Left ventricle myocardium inferior (tissue), 1 donor: ENCODE measurements at regions not wholly inside any gene's neighbourhood (a gene's known extent, or its start where the extent isn't known, plus 50 kb on each side); places are given as distances from the start of the nearest gene placed in this dataset.

Source experiments
- DNase-seq: peaks from one replicate; pipeline ENCODE4 v3.0.0-alpha.2; 2020
- H3K27ac ChIP-seq: fragments of 200-600 bp; replicated peaks from 2 replicates; pipeline ENCODE4 v1.8.0; 2021
- H3K27me3 ChIP-seq: fragments of 200-600 bp; 2 replicates; pipeline ENCODE4 v1.8.0; 2021; ENCODE audit warnings: low read depth
- H3K36me3 ChIP-seq: fragments of 200-600 bp; 2 replicates; pipeline ENCODE4 v1.8.0; 2021
- H3K4me1 ChIP-seq: fragments of 200-600 bp; 2 replicates; pipeline ENCODE4 v1.8.0; 2021
- H3K4me3 ChIP-seq: fragments of 200-600 bp; 2 replicates; pipeline ENCODE4 v1.8.0; 2021; ENCODE audit warnings: mild to moderate bottlenecking, moderate library complexity
- H3K9me3 ChIP-seq: fragments of 200-600 bp; replicated peaks from 2 replicates; pipeline ENCODE4 v1.8.0; 2021
- CTCF ChIP-seq: fragments of 200-600 bp; IDR thresholded peaks from 2 replicates; pipeline ENCODE4 v1.8.0; 2021; ENCODE audit warnings: antibody characterized with exemption, mild to moderate bottlenecking, borderline replicate concordance
- intact Hi-C: fragments of 100-400 bp; cut with micrococcal nuclease; formaldehyde crosslinking; loops from one replicate; pipeline ENCODE4 v1.11.0; 2022
- donor health status: DM: no; HTN: yes; CAD: no; lungs with severe emphysema.

DNA sequence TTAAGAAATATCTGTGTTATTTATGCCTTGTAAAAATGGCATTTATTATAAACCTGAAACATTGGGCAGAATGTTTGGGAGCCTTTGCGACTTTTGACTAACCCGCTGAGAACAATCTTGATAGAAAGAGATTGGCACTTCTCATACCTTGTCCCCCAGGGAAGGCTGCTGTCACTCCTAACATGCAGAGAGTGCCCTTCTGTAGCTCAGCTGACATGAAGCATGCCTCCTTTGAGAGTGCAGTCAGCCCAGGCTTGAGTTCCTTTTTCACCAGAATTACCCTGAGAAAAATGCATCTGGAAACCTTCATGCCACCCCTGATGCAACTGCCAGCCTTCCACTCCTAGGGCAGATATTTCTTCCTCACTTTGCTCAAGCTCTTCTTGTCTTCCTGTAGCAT, 569.2 kb upstream of the ARPP21 start:
- Histone ChIP-seq H3K9me3 (no peaks in the 10 kb centered on the region), H3K4me3 (no peak overlapping the region), H3K36me3 (no peaks in the 10 kb centered on the region), H3K27ac (no peak overlapping the region), H3K27me3 (no peaks in the 10 kb centered on the region), H3K4me1 (no peaks in the 10 kb centered on the region)
- no peak for TF ChIP-seq CTCF
- intact Hi-C loops, result no loop called here
- no peak for DNase-seq

DNA sequence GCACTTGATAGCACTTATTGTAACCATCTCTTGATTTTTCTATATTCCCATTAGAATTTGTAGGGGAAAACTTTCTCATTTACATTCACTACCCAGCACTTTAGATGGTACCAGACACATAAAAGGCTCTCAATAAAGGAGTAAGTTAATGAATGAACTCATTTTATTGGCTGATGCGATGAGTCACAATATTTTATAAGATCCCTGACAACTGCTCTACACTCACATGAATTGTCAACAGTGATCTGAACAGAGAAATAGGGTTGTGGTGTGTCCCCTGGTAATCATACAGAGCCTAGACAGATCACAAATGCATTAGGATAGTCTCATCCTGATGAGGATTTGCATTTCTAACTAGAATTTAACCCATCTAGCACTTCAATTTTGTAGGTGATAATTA, 567.6 kb upstream of the ARPP21 start:
- H3K4me3 ChIP-seq, result no peak overlapping the region
- intact Hi-C loops, result no loop called here
- no peak for TF ChIP-seq CTCF
- DNase-seq, result no peak
- no peak overlapping the region for H3K27ac ChIP-seq
- no peaks in the 10 kb centered on the region for H3K9me3 ChIP-seq
- no peaks in the 10 kb centered on the region for H3K36me3 ChIP-seq
- no peaks in the 10 kb centered on the region for H3K27me3 ChIP-seq
- H3K4me1 ChIP-seq, result no peaks in the 10 kb centered on the region

DNA sequence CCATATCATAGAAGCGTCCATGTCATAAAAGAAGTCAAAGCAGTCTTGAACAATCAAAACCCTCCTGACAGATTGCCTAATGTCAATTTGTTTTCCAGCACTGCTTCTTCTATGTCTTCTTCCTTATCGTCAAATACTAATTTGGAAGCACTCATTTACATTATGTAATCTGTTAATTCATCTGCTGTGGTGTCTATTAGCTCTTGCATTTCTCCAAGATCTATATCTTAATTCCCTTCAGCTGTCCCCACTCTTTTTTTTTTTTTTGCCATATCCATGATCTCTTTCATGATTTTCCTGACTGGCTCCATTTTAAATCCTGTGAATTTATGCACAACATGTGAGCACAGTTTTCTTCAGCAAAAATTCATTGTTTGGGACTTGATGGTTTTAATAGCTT, 560.5 kb upstream of the ARPP21 start:
- no peak for DNase-seq
- Histone ChIP-seq H3K27ac (no peak overlapping the region), H3K4me1 (no peaks in the 10 kb centered on the region), H3K27me3 (no peaks in the 10 kb centered on the region), H3K36me3 (no peaks in the 10 kb centered on the region), H3K9me3 (no peaks in the 10 kb centered on the region), H3K4me3 (no peak overlapping the region)
- TF ChIP-seq CTCF, result no peak
- intact Hi-C loops, result no loop called here

GRCh38 chr3:35079403-35079802, 559.9 kb upstream of the ARPP21 start:
- Histone ChIP-seq H3K27me3 (no peaks in the 10 kb centered on the region), H3K4me1 (no peaks in the 10 kb centered on the region), H3K36me3 (no peaks in the 10 kb centered on the region), H3K27ac (no peak overlapping the region), H3K9me3 (no peaks in the 10 kb centered on the region), H3K4me3 (no peak overlapping the region)
- TF ChIP-seq CTCF, result no peak
- no peak for DNase-seq
- intact Hi-C loops, result no loop called here

DNA sequence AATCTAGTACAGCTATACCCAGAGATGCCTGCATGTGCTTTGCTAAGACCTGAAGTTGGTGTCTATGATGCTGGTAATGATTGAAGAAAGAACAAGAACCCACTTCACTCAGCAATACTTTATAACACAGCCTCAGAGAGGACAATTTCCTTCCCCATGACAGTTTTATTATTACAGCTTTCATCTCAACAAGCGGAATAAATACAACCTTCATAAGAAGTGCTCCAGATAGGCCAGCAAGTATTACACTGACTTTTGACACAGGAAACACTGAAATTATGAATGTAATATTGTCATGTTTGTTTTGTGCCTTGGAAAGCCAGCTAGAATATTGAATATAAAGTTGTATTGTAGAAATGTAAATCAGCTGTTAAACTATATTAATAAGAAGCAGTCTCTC, 557.4 kb upstream of the ARPP21 start:
- Histone ChIP-seq H3K4me3 (no peak overlapping the region), H3K4me1 (no peaks in the 10 kb centered on the region), H3K9me3 (no peaks in the 10 kb centered on the region), H3K27ac (no peak overlapping the region), H3K36me3 (no peaks in the 10 kb centered on the region), H3K27me3 (no peaks in the 10 kb centered on the region)
- TF ChIP-seq CTCF, result no peak
- DNase-seq, result no peak
- intact Hi-C loops, result no loop called here

DNA sequence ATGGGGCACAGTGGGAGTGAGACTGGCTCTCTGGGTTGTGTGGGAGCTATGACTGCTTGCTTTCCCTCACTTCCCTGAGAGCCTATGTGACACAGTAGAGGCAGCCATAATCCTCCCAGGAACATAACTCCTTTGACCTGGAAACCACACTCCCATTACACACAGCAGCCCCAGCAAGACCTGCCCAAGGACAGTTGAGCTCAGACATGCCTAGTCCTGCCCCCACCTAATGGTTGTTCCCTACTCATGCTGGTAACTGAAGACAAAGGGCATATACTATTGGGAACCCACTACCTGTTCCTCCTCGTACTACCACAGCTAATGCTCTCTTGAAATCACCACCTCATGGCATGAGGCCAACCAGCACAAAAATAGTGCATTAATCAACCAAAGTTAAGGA, 550.4 kb upstream of the ARPP21 start:
- H3K4me1 ChIP-seq, result no peaks in the 10 kb centered on the region
- no peak overlapping the region for H3K4me3 ChIP-seq
- peaks cover 51% of the 10 kb centered on the region for H3K9me3 ChIP-seq
- no peaks in the 10 kb centered on the region for H3K36me3 ChIP-seq
- TF ChIP-seq CTCF, result no peak
- no peak for DNase-seq
- H3K27me3 ChIP-seq, result no peaks in the 10 kb centered on the region
- intact Hi-C loops, result no loop called here
- H3K27ac ChIP-seq, result no peak overlapping the region
